MCF 10A (cell line): ENCODE measurements at regions not wholly inside any gene's neighbourhood (a gene's known extent, or its start where the extent isn't known, plus 50 kb on each side); places are given as distances from the start of the nearest gene placed in this dataset.

Source experiments
- BruUV-seq: library from RNA; stranded (reverse); fragments of 400-500 nt; replicated peaks from 2 replicates; lab custom pipeline; 2021; lab: Mats Ljungman, UMichigan
- CTCF ChIA-PET: fragments of 300-600 bp; sonication (Branson Sonifier 250); formaldehyde crosslinking; extraction: SDS; loops from one replicate; lab custom pipeline; 2021; ENCODE audit warnings: antibody characterized with exemption, inconsistent platforms; lab: Yijun Ruan, JAX
- POLR2A ChIA-PET: fragments of 300-600, 350-650 bp; sonication (Branson Sonifier 250); formaldehyde crosslinking; extraction: SDS; loops from one replicate; lab custom pipeline; 2020; ENCODE audit warnings: antibody characterized with exemption, inconsistent platforms; lab: Yijun Ruan, JAX
- DNase-seq: peaks from one replicate; pipeline ENCODE4 v3.0.0-alpha.2; 2018; ENCODE audit not compliant: unreplicated experiment
- H3K27ac Mint-ChIP-seq: one replicate; pipeline ENCODE4 v1.8.0; 2022; ENCODE audit warnings: mild to moderate bottlenecking, low read depth, mixed read lengths; ENCODE audit not compliant: unreplicated experiment
- H3K27me3 Mint-ChIP-seq: one replicate; pipeline ENCODE4 v1.8.0; 2022; ENCODE audit warnings: mixed read lengths; ENCODE audit not compliant: insufficient read depth, unreplicated experiment
- H3K36me3 Mint-ChIP-seq: one replicate; pipeline ENCODE4 v1.8.0; 2022; ENCODE audit warnings: mild to moderate bottlenecking, moderate library complexity, mixed read lengths; ENCODE audit not compliant: insufficient read depth, unreplicated experiment
- H3K4me1 Mint-ChIP-seq: one replicate; pipeline ENCODE4 v1.8.0; 2022; ENCODE audit warnings: mixed read lengths; ENCODE audit not compliant: insufficient read depth, unreplicated experiment
- H3K4me3 Mint-ChIP-seq: one replicate; pipeline ENCODE4 v1.8.0; 2022; ENCODE audit warnings: mild to moderate bottlenecking, moderate library complexity, mixed read lengths; ENCODE audit not compliant: unreplicated experiment
- H3K9me3 Mint-ChIP-seq: one replicate; pipeline ENCODE4 v1.8.0; 2022; ENCODE audit warnings: mixed read lengths; ENCODE audit not compliant: unreplicated experiment
- CTCF ChIP-seq: fragments of 200-600 bp; IDR thresholded peaks from one replicate; pipeline ENCODE4 v1.8.0; 2022; ENCODE audit warnings: antibody characterized with exemption, mild to moderate bottlenecking; ENCODE audit not compliant: unreplicated experiment
- intact Hi-C: fragments of 100-400 bp; cut with micrococcal nuclease; formaldehyde crosslinking; loops from 2 replicates; pipeline ENCODE4 v1.14.1; 2022

GRCh38 chr6:117157448-117157847, 107.9 kb upstream of the VGLL2 start:
- no TSS peak for BruUV-seq
- POLR2A ChIA-PET: interaction anchor here (2.2 kb wide), 1 partner anchor 10 kb away, joined by 6 read pairs; no protein-coding TSS in a partner anchor
- CTCF ChIA-PET: no interaction called here
- no peaks in the 10 kb centered on the region for H3K36me3 Mint-ChIP-seq
- no peak overlapping the region for H3K4me3 Mint-ChIP-seq
- peaks cover 37% of the 10 kb centered on the region for H3K27me3 Mint-ChIP-seq
- no peak for DNase-seq
- no peaks in the 10 kb centered on the region for H3K4me1 Mint-ChIP-seq
- no peaks in the 10 kb centered on the region for H3K9me3 Mint-ChIP-seq
- intact Hi-C loops: no loop called here
- no peak for TF ChIP-seq CTCF
- H3K27ac Mint-ChIP-seq: no peak overlapping the region

- intact Hi-C loops: no loop called here
- ChIA-PET POLR2A (interaction anchor here (0.6 to 0.9 kb wide), 2 partner anchors 24 to 56 kb away, joined by 3 read pairs; no protein-coding TSS in a partner anchor), CTCF (interaction anchor here (0.5 to 0.8 kb wide), 2 partner anchors 134 to 196 kb away, joined by 3 read pairs; no protein-coding TSS in a partner anchor)
- Mint-ChIP-seq H3K4me3 (no peak overlapping the region), H3K4me1 (peaks cover 27% of the 10 kb centered on the region), H3K27me3 (peaks cover 15% of the 10 kb centered on the region), H3K27ac (no peak overlapping the region), H3K9me3 (no peaks in the 10 kb centered on the region), H3K36me3 (no peaks in the 10 kb centered on the region)
- BruUV-seq: no TSS peak
- TF ChIP-seq CTCF: no peak
- DNase-seq: no peak
Observed at GRCh38 chr6:117165911-117166499, 99.4 kb upstream of the VGLL2 start.

GRCh38 chr6:117167520-117168271, 97.7 kb upstream of the VGLL2 start:
- Mint-ChIP-seq H3K27ac (peak overlapping the region; percentile 65), H3K9me3 (no peaks in the 10 kb centered on the region), H3K4me1 (peaks cover 27% of the 10 kb centered on the region), H3K36me3 (no peaks in the 10 kb centered on the region), H3K4me3 (peak overlapping the region; percentile 61), H3K27me3 (no peaks in the 10 kb centered on the region)
- TF ChIP-seq CTCF: no peak
- peak; percentile 90 for DNase-seq
- no TSS peak for BruUV-seq
- CTCF ChIA-PET: interaction anchor here (0.5 to 2.9 kb wide), 8 partner anchors 20 to 436 kb away, joined by 3 to 10 read pairs (median 3); partner anchors contain the start of gene GOPC
- intact Hi-C loops: no loop called here
- POLR2A ChIA-PET: interaction anchor here (0.8 to 2.0 kb wide), 3 partner anchors 10 to 27 kb away, joined by 3 to 6 read pairs (median 3); no protein-coding TSS in a partner anchor
